Ishikawa (cell line): ENCODE measurements at regions not wholly inside any gene's neighbourhood (a gene's known extent, or its start where the extent isn't known, plus 50 kb on each side); places are given as distances from the start of the nearest gene placed in this dataset.

Source experiments
- EP300 ChIP-seq: IDR thresholded peaks from 2 replicates; pipeline ENCODE4 v1.6.1; 2012; ENCODE audit warnings: borderline replicate concordance
- RAD21 ChIP-seq: IDR thresholded peaks from 2 replicates; pipeline ENCODE4 v1.6.1; 2012; ENCODE audit warnings: low read depth
- REST ChIP-seq: IDR thresholded peaks from 2 replicates; pipeline ENCODE4 v1.6.1; 2012; ENCODE audit warnings: low read depth, mild to moderate bottlenecking
- YY1 ChIP-seq: IDR thresholded peaks from 2 replicates; pipeline ENCODE4 v1.6.1; 2012; ENCODE audit warnings: low read depth

- TF ChIP-seq REST (no peak), EP300 (no peak), YY1 (no peak), RAD21 (no peak)
Observed at GRCh38 chr11:109037856-109038780, 373.2 kb downstream of the DDX10 start.
